Transverse colon (tissue), 4 donors: ENCODE measurements at regions not wholly inside any gene's neighbourhood (a gene's known extent, or its start where the extent isn't known, plus 50 kb on each side); places are given as distances from the start of the nearest gene placed in this dataset.

Source experiments
- CTCF ChIP-seq, 5 experiments: fragments of 200-600 bp in 3 of 5; fragments of 450-650 bp in 2 of 5; sonication (generic) in 3 of 5; IDR thresholded peaks; 1 replicate in 2 of 5; 2 replicates in 3 of 5; pipeline ENCODE4 v1.5.1; 2016 to 2017; ENCODE audit warnings: antibody characterized with exemption in 5 of 5, inconsistent platforms in 3 of 5, mild to moderate bottlenecking in 2 of 5, moderate library complexity in 1 of 5
- POLR2A ChIP-seq: fragments of 450-650 bp; IDR thresholded peaks from one replicate; pipeline ENCODE4 v1.6.1; 2016; ENCODE audit warnings: antibody characterized with exemption, mild to moderate bottlenecking, moderate library complexity
- POLR2AphosphoS5 ChIP-seq, 3 donors: sonication (generic); formaldehyde crosslinking; IDR thresholded peaks; one replicate each; pipeline ENCODE4 v1.6.1; 2016; ENCODE audit warnings: antibody characterized with exemption in 3 of 3

GRCh38 chr13:73672492-73672891, 461.7 kb downstream of the KLF12 start:
- TF ChIP-seq CTCF (IDR thresholded peaks at IDR 0.05) (peak in 3 of 5 experiments; percentile 10 to 53 (median 38)), POLR2AphosphoS5 (IDR thresholded peaks at IDR 0.05) (peak in 2 of 3 donors; percentile 31 to 48), POLR2A (no peak)
